Nephron progenitor cell (in vitro differentiated cells): ENCODE measurements at regions not wholly inside any gene's neighbourhood (a gene's known extent, or its start where the extent isn't known, plus 50 kb on each side); places are given as distances from the start of the nearest gene placed in this dataset.

Source experiments
- DNase-seq: peaks from one replicate; pipeline ENCODE4 v3.0.0; 2021
- H3K27ac Mint-ChIP-seq: 2 replicates; pipeline ENCODE4 v1.8.0; 2021; ENCODE audit warnings: mild to moderate bottlenecking, moderate library complexity, mixed read lengths
- H3K27me3 Mint-ChIP-seq: 2 replicates; pipeline ENCODE4 v1.8.0; 2021; ENCODE audit warnings: mild to moderate bottlenecking, low read depth, mixed read lengths; ENCODE audit not compliant: poor library complexity
- H3K36me3 Mint-ChIP-seq: 2 replicates; pipeline ENCODE4 v1.8.0; 2021; ENCODE audit warnings: low read depth, mixed read lengths
- H3K4me1 Mint-ChIP-seq: 2 replicates; pipeline ENCODE4 v1.8.0; 2021; ENCODE audit warnings: mixed read lengths
- H3K4me3 Mint-ChIP-seq: 2 replicates; pipeline ENCODE4 v1.8.0; 2021; ENCODE audit warnings: mild to moderate bottlenecking, moderate library complexity, mixed read lengths
- H3K9me3 Mint-ChIP-seq: 2 replicates; pipeline ENCODE4 v1.8.0; 2021; ENCODE audit warnings: mild to moderate bottlenecking, moderate library complexity, mixed read lengths
- CTCF ChIP-seq: fragments of 200-600 bp; sonication (generic); IDR thresholded peaks from 2 replicates; pipeline ENCODE4 v1.5.0; 2021; ENCODE audit warnings: antibody characterized with exemption

DNA sequence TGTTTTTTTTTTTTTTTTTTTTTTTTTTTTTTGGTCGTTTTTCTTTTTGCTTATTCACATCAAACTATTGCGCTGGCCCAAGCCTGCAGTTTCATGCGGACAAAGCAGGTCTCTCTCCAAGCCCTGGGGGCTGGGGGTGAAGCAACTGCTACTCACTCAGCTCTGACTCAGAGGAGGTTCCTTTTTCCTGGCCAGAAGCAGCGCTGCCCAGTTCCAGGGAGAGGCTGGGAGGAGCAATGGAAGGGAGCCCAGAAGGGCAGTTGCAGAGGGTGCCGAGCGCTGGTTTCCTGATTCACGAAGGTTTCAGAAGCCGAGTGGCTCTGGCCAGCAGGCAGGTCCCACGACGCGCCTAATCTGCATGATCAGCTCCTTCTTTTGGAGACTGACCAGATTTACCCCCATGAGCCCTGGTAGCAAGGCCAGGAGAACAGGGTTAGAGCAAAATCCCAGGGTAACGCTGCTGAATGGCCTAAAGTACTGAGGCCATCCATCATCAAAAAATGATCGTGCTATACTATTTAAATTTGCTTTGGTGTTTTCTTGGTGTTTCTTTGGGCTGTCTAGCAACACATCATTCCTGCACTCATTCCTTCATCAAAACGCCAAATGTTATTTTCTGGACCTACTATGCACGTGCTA is 144.7 kb upstream of the SOX9 start:
- no peak for DNase-seq
- H3K4me1 Mint-ChIP-seq, result peaks cover 13% of the 10 kb centered on the region
- peaks cover 3% of the 10 kb centered on the region for H3K9me3 Mint-ChIP-seq
- no peaks in the 10 kb centered on the region for H3K36me3 Mint-ChIP-seq
- no peak overlapping the region for H3K27ac Mint-ChIP-seq
- peaks cover 19% of the 10 kb centered on the region for H3K27me3 Mint-ChIP-seq
- TF ChIP-seq CTCF, result no peak
- no peak overlapping the region for H3K4me3 Mint-ChIP-seq

DNA sequence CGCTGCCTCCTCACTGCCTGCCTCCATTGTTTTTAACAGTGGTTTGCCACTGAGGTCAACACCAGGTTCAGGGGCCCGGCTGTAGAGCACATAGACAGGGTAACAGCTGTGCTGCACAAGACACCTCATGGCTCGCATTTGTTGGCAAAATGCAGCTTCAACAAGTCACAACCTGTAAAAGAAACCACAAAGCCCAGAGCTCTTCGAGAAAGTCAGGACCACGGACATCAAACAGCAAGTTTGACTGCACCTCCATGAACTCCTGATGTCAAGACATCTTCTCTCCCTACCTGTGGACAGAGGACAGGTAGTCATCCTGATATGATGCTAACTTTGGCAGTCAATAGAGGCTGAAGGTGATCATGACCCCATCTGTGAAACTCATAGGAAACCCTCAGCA is 142.4 kb upstream of the SOX9 start:
- no peak overlapping the region for H3K27ac Mint-ChIP-seq
- H3K36me3 Mint-ChIP-seq, result no peaks in the 10 kb centered on the region
- H3K9me3 Mint-ChIP-seq, result peaks cover 3% of the 10 kb centered on the region
- DNase-seq, result no peak
- H3K4me3 Mint-ChIP-seq, result no peak overlapping the region
- H3K4me1 Mint-ChIP-seq, result peaks cover 13% of the 10 kb centered on the region
- H3K27me3 Mint-ChIP-seq, result peaks cover 23% of the 10 kb centered on the region
- TF ChIP-seq CTCF, result no peak

GRCh38 chr17:71980171-71980570 is 140.6 kb upstream of the SOX9 start:
- Mint-ChIP-seq H3K36me3 (no peaks in the 10 kb centered on the region), H3K4me3 (no peak overlapping the region), H3K27me3 (peaks cover 21% of the 10 kb centered on the region), H3K9me3 (peaks cover 3% of the 10 kb centered on the region), H3K27ac (no peak overlapping the region), H3K4me1 (peaks cover 7% of the 10 kb centered on the region)
- DNase-seq, result no peak
- no peak for TF ChIP-seq CTCF

DNA sequence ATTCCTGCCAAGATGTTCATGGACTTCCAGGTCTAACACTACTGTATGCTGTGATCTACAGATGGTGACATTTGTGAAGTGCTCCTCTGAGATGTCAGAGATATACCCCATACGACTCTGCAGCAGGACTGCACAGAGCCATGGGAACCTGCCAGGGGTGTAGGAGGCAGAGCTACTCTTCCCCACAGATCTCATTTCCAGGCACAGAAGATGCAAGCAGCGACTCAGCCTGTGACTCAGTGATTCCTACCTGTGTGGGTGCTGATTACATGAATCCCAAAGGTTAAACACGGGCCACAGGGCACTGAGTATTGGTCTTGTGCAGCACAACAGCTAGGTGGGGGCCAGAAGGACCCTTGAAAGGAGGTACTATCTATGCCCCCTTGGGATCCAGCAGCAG is 137.0 kb upstream of the SOX9 start:
- Mint-ChIP-seq H3K9me3 (peaks cover 3% of the 10 kb centered on the region), H3K27me3 (peaks cover 5% of the 10 kb centered on the region)

GRCh38 chr17:71985111-71986039 is 135.4 kb upstream of the SOX9 start:
- no peak for DNase-seq
- H3K36me3 Mint-ChIP-seq, result no peaks in the 10 kb centered on the region
- H3K27me3 Mint-ChIP-seq, result peaks cover 5% of the 10 kb centered on the region
- no peak overlapping the region for H3K27ac Mint-ChIP-seq
- H3K4me1 Mint-ChIP-seq, result no peaks in the 10 kb centered on the region
- H3K9me3 Mint-ChIP-seq, result no peaks in the 10 kb centered on the region
- no peak overlapping the region for H3K4me3 Mint-ChIP-seq
- no peak for TF ChIP-seq CTCF

More for the DNA sequence above, 137.0 kb upstream of the SOX9 start:
- TF ChIP-seq CTCF, result no peak
- no peak overlapping the region for H3K27ac Mint-ChIP-seq
- no peaks in the 10 kb centered on the region for H3K36me3 Mint-ChIP-seq
- no peaks in the 10 kb centered on the region for H3K4me1 Mint-ChIP-seq
- DNase-seq, result no peak
- no peak overlapping the region for H3K4me3 Mint-ChIP-seq
